Cardiac muscle cell (in vitro differentiated cells and primary cell): ENCODE measurements at regions not wholly inside any gene's neighbourhood (a gene's known extent, or its start where the extent isn't known, plus 50 kb on each side); places are given as distances from the start of the nearest gene placed in this dataset.
A peak's percentile ranks its signal among the peaks of the same experiment; 100 is the strongest.

ENCODE experiments used
- DNase-seq, 2 donors: peaks; one replicate each; pipeline versions ENCODE4 v3.0.0 to v3.0.0-alpha.2; 2010 to 2017; ENCODE audit warnings: low read depth in 1 of 2, low spot score in 1 of 2
- H3K27ac ChIP-seq: fragments of 200-600 bp; sonication (generic); 2 replicates; pipeline ENCODE4 v1.5.1; 2016
- H3K27me3 ChIP-seq: fragments of 200-600 bp; sonication (generic); 2 replicates; pipeline ENCODE4 v1.6.0; 2016; ENCODE audit warnings: control low read depth
- H3K36me3 ChIP-seq: fragments of 200-600 bp; sonication (generic); 2 replicates; pipeline ENCODE4 v1.5.1; 2016; ENCODE audit warnings: control low read depth
- H3K4me1 ChIP-seq: fragments of 200-600 bp; sonication (generic); 2 replicates; pipeline ENCODE4 v1.8.1; 2017; ENCODE audit warnings: low read depth, mild to moderate bottlenecking, mixed run types
- H3K4me3 ChIP-seq: fragments of 200-600 bp; sonication (generic); 2 replicates; pipeline ENCODE4 v1.5.1; 2016; ENCODE audit warnings: mild to moderate bottlenecking
- H3K9me3 ChIP-seq: fragments of 200-600 bp; sonication (generic); 2 replicates; pipeline ENCODE4 v1.5.1; 2017; ENCODE audit warnings: low read depth, mild to moderate bottlenecking, control low read depth
- CTCF ChIP-seq: IDR thresholded peaks from 2 replicates; pipeline ENCODE4 v1.5.1; 2012; ENCODE audit warnings: low read depth, mild to moderate bottlenecking, low read length

DNA sequence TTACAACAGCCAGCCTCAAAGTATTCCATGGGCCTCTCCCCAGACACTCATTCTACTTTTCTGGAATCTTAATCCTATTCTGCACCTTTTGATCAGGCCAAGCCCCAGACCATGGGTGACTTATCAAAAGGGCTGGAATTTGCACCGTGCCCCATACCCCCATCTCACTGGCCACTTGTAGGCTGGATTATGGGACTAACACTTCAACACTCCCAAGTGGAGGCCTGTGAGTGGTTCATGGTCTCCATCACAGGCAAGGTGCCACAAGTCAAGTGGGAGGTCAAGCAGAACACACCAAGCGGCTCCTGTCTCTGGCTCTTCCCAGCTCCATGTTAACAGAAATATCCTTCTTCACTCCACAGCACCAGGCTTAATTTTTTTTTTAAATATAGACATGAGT is 212.3 kb upstream of the HEY2 start:
- peak in 1 of 2 donors; percentile 92 for DNase-seq
- H3K27ac ChIP-seq: peak overlapping the region; percentile 71
- H3K4me1 ChIP-seq: peaks cover 40% of the 10 kb centered on the region
- no peaks in the 10 kb centered on the region for H3K36me3 ChIP-seq
- TF ChIP-seq CTCF: no peak
- no peaks in the 10 kb centered on the region for H3K27me3 ChIP-seq
- H3K9me3 ChIP-seq: no peaks in the 10 kb centered on the region
- no peak overlapping the region for H3K4me3 ChIP-seq

GRCh38 chr6:125539892-125540291 is 209.5 kb upstream of the HEY2 start:
- H3K9me3 ChIP-seq: no peaks in the 10 kb centered on the region
- TF ChIP-seq CTCF: no peak
- DNase-seq: no peak
- no peak overlapping the region for H3K27ac ChIP-seq
- no peaks in the 10 kb centered on the region for H3K36me3 ChIP-seq
- H3K4me1 ChIP-seq: peaks cover 31% of the 10 kb centered on the region
- H3K27me3 ChIP-seq: no peaks in the 10 kb centered on the region
- no peak overlapping the region for H3K4me3 ChIP-seq

- H3K27ac ChIP-seq: no peak overlapping the region
- H3K4me3 ChIP-seq: no peak overlapping the region
- DNase-seq: no peak
- no peaks in the 10 kb centered on the region for H3K27me3 ChIP-seq
- H3K36me3 ChIP-seq: no peaks in the 10 kb centered on the region
- no peak for TF ChIP-seq CTCF
- H3K9me3 ChIP-seq: no peaks in the 10 kb centered on the region
- peaks cover 4% of the 10 kb centered on the region for H3K4me1 ChIP-seq
These were observed 204.6 kb upstream of the HEY2 start for GRCh38 chr6:125544819-125545218.

DNA sequence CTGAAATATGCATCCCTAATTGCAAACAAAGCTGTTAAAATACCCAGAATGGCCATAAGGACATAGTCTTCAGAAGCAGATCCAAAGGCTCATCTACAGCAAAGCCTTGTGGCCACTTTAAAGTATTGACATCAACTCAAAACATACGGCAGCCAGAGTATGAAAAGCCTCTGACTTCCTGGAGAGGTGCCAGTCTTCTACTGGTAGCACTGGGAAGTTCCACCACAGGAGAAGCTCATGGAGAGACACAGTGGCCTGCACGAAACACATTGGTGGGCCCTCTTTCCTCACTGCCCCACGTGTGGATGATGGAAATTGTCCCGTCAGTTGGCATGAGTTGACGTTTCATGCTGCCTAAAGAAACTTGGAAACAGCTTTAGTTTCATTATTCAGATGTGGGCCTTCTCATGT is 202.6 kb upstream of the HEY2 start:
- Histone ChIP-seq H3K4me3 (no peak overlapping the region), H3K36me3 (no peaks in the 10 kb centered on the region), H3K27ac (no peak overlapping the region), H3K27me3 (no peaks in the 10 kb centered on the region), H3K4me1 (peaks cover 20% of the 10 kb centered on the region), H3K9me3 (no peaks in the 10 kb centered on the region)
- TF ChIP-seq CTCF: no peak
- DNase-seq: peak in 1 of 2 donors; percentile 17

DNA sequence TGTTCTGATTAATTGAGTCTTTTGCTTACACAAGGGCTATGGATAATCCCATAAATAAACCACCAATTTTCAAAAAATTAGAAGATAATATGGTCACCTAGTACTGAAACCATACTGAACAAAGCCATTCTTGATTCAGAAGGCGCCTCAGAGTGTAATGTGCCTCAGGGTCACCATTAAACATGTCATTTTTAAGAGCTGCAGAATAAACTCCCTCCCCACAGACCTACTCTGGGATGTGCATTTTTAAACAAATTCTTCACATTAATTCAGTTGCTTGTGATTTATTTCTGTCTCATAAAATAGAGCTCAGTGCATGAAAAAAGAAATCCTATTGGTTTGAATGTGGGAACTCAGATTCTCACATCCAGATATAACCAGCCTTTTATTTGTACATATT is 202.1 kb upstream of the HEY2 start:
- Histone ChIP-seq H3K4me3 (no peak overlapping the region), H3K27ac (no peak overlapping the region), H3K36me3 (no peaks in the 10 kb centered on the region), H3K27me3 (no peaks in the 10 kb centered on the region), H3K4me1 (peaks cover 20% of the 10 kb centered on the region), H3K9me3 (no peaks in the 10 kb centered on the region)
- TF ChIP-seq CTCF: no peak
- DNase-seq: no peak
